ENCODE measurements at regions not wholly inside any gene's neighbourhood (a gene's known extent, or its start where the extent isn't known, plus 50 kb on each side); places are given as distances from the start of the nearest gene placed in this dataset.

DNA sequence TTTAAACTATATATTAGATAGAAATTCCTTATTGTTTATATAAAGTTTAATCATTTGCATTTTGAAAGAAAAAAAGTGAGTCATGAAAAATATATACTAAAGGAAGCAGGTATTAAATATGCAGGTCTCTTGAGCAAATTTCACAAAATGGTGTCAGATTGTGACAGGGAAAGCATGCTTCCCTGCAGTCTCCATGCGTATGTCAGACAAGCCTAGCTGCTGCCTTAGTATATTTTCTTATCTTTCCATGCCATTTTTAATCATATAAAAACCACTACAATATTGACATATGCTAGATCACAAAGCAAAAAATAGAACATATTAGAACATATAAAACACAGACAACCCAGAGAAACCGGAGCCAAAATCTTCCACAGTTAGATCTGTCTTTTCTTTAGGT is 1137.7 kb upstream of the DDX18 start:
- TF ChIP-seq, protein P1, sequence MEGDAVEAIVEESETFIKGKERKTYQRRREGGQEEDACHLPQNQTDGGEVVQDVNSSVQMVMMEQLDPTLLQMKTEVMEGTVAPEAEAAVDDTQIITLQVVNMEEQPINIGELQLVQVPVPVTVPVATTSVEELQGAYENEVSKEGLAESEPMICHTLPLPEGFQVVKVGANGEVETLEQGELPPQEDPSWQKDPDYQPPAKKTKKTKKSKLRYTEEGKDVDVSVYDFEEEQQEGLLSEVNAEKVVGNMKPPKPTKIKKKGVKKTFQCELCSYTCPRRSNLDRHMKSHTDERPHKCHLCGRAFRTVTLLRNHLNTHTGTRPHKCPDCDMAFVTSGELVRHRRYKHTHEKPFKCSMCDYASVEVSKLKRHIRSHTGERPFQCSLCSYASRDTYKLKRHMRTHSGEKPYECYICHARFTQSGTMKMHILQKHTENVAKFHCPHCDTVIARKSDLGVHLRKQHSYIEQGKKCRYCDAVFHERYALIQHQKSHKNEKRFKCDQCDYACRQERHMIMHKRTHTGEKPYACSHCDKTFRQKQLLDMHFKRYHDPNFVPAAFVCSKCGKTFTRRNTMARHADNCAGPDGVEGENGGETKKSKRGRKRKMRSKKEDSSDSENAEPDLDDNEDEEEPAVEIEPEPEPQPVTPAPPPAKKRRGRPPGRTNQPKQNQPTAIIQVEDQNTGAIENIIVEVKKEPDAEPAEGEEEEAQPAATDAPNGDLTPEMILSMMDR (IDR thresholded peaks at IDR 0.05): no peak
- TF ChIP-seq POLR2A (IDR thresholded peaks at IDR 0.05): no peak

All from lower leg skin (tissue), 3 donors.